ENCODE measurements at regions not wholly inside any gene's neighbourhood (a gene's known extent, or its start where the extent isn't known, plus 50 kb on each side); places are given as distances from the start of the nearest gene placed in this dataset.
A peak's percentile ranks its signal among the peaks of the same experiment; 100 is the strongest.

- TF ChIP-seq, protein P1, sequence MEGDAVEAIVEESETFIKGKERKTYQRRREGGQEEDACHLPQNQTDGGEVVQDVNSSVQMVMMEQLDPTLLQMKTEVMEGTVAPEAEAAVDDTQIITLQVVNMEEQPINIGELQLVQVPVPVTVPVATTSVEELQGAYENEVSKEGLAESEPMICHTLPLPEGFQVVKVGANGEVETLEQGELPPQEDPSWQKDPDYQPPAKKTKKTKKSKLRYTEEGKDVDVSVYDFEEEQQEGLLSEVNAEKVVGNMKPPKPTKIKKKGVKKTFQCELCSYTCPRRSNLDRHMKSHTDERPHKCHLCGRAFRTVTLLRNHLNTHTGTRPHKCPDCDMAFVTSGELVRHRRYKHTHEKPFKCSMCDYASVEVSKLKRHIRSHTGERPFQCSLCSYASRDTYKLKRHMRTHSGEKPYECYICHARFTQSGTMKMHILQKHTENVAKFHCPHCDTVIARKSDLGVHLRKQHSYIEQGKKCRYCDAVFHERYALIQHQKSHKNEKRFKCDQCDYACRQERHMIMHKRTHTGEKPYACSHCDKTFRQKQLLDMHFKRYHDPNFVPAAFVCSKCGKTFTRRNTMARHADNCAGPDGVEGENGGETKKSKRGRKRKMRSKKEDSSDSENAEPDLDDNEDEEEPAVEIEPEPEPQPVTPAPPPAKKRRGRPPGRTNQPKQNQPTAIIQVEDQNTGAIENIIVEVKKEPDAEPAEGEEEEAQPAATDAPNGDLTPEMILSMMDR (IDR thresholded peaks at IDR 0.05): no peak
- TF ChIP-seq POLR2AphosphoS5 (IDR thresholded peaks at IDR 0.05) (peak in 2 of 3 donors; percentile 26 to 88), POLR2A (IDR thresholded peaks at IDR 0.05) (no peak)
These were observed 136.1 kb upstream of the MAP1LC3B2 start for GRCh38 chr12:116423094-116423493.

Data from breast epithelium (tissue), 3 donors.